ENCODE measurements at regions not wholly inside any gene's neighbourhood (a gene's known extent, or its start where the extent isn't known, plus 50 kb on each side); places are given as distances from the start of the nearest gene placed in this dataset.

DNA sequence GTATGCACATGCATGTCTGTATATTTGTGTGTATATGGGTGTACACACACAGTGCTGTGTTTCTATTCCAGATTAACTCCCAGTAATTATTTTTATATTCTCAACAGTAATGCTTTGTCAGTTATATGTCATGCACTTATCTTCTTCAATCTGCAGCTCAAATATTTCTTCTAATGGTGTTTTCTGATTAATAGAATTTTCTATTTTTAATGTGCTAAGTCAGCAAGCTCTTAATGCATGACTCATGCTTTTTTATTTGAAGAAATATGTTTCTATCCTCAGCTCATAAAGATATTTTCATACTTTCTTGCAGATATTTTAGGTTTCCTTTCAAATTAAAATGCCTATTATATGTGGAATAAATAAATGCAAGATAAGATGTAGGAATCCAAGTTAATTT lies 59.7 kb upstream of the TMEM18 start:
- Histone ChIP-seq H3K9ac (ENCODE audit: insufficient read depth, low read depth, low read length) (no peak overlapping the region), H3K27me3 (ENCODE audit: control insufficient read depth in 1 of 2, insufficient read depth in 2 of 2, low read length in 2 of 2) (peaks cover 3 to 5% of the 10 kb centered on the region in 2 experiments; a peak in 3 of 5 replicates), H3K27ac (ENCODE audit: extremely low read length, insufficient read depth, low read length) (no peak overlapping the region), H3K4me3 (replicated peaks in 1 of 3; ENCODE audit: insufficient read depth in 1 of 3, low read depth in 2 of 3, low read length in 3 of 3) (no peak overlapping the region), H3K79me2 (ENCODE audit: insufficient read depth, low read length) (no peaks in the 10 kb centered on the region), H3K9me3 (ENCODE audit: low read length) (no peaks in the 10 kb centered on the region), H3K4me2 (ENCODE audit: low read depth, low read length) (no peak overlapping the region), H3K36me3 (replicated peaks in 1 of 2; ENCODE audit: control insufficient read depth in 1 of 2, insufficient read depth in 2 of 2, low read length in 2 of 2) (no peaks in the 10 kb centered on the region), H2AFZ (ENCODE audit: low read length) (no peak overlapping the region), H3K4me1 (ENCODE audit: insufficient read depth, low read length) (peaks cover 8% of the 10 kb centered on the region; the same call in 1 of the 2 replicates), H4K20me1 (ENCODE audit: insufficient read depth, low read length) (no peaks in the 10 kb centered on the region; the same call in 1 of the 2 replicates)
- no peak for ATAC-seq
- ChIA-PET CTCF (ENCODE audit: low intra/inter-chr PET ratio, low total read pairs) (no interaction called here), POLR2A (no interaction called here)
- FAIRE-seq = no peak
- no peak for DNase-seq (ENCODE audit: low spot score)
- no TSS peak for BruUV-seq (replicated peaks)
- in situ Hi-C loops (cut with HindIII; ENCODE audit: extremely low pct_ligation_motif_present, low pct_unique_long_range_greater_than_20kb) = no loop called here
- intact Hi-C loops (cut with micrococcal nuclease; ENCODE audit: unreplicated experiment) = no loop called here
- no peak for TF ChIP-seq MBD4 (IDR thresholded peaks at IDR 0.05; ENCODE audit: borderline replicate concordance, low read length)
- no peak for TF ChIP-seq ZNF792 (CRISPR knock-in tag; IDR thresholded peaks at IDR 0.05)
- TF ChIP-seq, protein P1, sequence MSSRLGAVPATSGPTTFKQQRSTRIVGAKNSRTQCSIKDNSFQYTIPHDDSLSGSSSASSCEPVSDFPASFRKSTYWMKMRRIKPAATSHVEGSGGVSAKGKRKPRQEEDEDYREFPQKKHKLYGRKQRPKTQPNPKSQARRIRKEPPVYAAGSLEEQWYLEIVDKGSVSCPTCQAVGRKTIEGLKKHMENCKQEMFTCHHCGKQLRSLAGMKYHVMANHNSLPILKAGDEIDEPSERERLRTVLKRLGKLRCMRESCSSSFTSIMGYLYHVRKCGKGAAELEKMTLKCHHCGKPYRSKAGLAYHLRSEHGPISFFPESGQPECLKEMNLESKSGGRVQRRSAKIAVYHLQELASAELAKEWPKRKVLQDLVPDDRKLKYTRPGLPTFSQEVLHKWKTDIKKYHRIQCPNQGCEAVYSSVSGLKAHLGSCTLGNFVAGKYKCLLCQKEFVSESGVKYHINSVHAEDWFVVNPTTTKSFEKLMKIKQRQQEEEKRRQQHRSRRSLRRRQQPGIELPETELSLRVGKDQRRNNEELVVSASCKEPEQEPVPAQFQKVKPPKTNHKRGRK (CRISPR knock-in tag; IDR thresholded peaks at IDR 0.05) = no peak
- TF ChIP-seq MBNL3 (CRISPR knock-in tag; conservative IDR thresholded peaks at IDR 0.05) = no peak
- TF ChIP-seq, protein P2, sequence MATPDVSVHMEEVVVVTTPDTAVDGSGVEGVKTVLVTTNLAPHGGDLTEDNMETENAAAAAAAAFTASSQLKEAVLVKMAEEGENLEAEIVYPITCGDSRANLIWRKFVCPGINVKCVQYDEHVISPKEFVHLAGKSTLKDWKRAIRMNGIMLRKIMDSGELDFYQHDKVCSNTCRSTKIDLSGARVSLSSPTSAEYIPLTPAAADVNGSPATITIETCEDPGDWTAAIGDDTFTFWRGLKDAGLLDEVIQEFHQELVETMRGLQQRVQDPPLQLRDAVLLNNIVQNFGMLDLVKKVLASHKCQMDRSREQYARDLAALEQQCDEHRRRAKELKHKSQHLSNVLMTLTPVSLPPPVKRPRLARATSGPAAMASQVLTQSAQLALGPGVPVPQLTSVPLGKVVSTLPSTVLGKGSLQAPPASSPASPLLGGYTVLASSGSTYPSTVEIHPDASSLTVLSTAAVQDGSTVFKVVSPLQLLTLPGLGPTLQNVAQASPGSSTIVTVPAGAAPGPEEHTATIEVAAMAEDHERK (CRISPR knock-in tag; IDR thresholded peaks at IDR 0.05; ENCODE audit: low read depth) = no peak
- TF ChIP-seq MAFF (IDR thresholded peaks at IDR 0.05; ENCODE audit: low read depth, low read length) = peak; percentile 56; the same call in 1 of the 2 replicates
- TF ChIP-seq, protein P3, sequence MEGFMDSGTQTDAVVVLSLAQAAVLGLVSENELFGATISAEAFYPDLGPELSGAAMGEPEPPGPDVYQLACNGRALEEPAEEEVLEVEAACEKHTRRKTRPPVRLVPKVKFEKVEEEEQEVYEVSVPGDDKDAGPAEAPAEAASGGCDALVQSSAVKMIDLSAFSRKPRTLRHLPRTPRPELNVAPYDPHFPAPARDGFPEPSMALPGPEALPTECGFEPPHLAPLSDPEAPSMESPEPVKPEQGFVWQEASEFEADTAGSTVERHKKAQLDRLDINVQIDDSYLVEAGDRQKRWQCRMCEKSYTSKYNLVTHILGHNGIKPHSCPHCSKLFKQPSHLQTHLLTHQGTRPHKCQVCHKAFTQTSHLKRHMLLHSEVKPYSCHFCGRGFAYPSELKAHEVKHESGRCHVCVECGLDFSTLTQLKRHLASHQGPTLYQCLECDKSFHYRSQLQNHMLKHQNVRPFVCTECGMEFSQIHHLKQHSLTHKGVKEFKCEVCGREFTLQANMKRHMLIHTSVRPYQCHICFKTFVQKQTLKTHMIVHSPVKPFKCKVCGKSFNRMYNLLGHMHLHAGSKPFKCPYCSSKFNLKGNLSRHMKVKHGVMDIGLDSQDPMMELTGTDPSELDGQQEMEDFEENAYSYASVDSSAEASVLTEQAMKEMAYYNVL (CRISPR knock-in tag; IDR thresholded peaks at IDR 0.05; ENCODE audit: borderline replicate concordance) = no peak
- no peak for TF ChIP-seq TEAD3 (CRISPR knock-in tag; optimal IDR thresholded peaks at IDR 0.05; ENCODE audit: borderline replicate concordance)
- no peak for TF ChIP-seq NFE2 (CRISPR knock-in tag; IDR thresholded peaks at IDR 0.05)
- TF ChIP-seq MAFK (conservative IDR thresholded peaks at IDR 0.05 in 1 of 2, IDR thresholded peaks at IDR 0.05 in 1 of 2; ENCODE audit: low read length in 2 of 2) = peak; percentile 38 to 74; a peak in 3 of 4 replicates
- no peak for TF ChIP-seq DR1 (CRISPR knock-in tag; IDR thresholded peaks at IDR 0.05)
- TF ChIP-seq, protein P4, sequence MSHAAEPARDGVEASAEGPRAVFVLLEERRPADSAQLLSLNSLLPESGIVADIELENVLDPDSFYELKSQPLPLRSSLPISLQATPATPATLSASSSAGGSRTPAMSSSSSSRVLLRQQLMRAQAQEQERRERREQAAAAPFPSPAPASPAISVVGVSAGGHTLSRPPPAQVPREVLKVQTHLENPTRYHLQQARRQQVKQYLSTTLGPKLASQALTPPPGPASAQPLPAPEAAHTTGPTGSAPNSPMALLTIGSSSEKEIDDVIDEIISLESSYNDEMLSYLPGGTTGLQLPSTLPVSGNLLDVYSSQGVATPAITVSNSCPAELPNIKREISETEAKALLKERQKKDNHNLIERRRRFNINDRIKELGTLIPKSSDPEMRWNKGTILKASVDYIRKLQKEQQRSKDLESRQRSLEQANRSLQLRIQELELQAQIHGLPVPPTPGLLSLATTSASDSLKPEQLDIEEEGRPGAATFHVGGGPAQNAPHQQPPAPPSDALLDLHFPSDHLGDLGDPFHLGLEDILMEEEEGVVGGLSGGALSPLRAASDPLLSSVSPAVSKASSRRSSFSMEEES (CRISPR knock-in tag; IDR thresholded peaks at IDR 0.05) = no peak
- TF ChIP-seq, protein P5, sequence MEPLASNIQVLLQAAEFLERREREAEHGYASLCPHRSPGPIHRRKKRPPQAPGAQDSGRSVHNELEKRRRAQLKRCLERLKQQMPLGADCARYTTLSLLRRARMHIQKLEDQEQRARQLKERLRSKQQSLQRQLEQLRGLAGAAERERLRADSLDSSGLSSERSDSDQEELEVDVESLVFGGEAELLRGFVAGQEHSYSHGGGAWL (CRISPR knock-in tag; IDR thresholded peaks at IDR 0.05) = no peak
- TF ChIP-seq, protein P6, sequence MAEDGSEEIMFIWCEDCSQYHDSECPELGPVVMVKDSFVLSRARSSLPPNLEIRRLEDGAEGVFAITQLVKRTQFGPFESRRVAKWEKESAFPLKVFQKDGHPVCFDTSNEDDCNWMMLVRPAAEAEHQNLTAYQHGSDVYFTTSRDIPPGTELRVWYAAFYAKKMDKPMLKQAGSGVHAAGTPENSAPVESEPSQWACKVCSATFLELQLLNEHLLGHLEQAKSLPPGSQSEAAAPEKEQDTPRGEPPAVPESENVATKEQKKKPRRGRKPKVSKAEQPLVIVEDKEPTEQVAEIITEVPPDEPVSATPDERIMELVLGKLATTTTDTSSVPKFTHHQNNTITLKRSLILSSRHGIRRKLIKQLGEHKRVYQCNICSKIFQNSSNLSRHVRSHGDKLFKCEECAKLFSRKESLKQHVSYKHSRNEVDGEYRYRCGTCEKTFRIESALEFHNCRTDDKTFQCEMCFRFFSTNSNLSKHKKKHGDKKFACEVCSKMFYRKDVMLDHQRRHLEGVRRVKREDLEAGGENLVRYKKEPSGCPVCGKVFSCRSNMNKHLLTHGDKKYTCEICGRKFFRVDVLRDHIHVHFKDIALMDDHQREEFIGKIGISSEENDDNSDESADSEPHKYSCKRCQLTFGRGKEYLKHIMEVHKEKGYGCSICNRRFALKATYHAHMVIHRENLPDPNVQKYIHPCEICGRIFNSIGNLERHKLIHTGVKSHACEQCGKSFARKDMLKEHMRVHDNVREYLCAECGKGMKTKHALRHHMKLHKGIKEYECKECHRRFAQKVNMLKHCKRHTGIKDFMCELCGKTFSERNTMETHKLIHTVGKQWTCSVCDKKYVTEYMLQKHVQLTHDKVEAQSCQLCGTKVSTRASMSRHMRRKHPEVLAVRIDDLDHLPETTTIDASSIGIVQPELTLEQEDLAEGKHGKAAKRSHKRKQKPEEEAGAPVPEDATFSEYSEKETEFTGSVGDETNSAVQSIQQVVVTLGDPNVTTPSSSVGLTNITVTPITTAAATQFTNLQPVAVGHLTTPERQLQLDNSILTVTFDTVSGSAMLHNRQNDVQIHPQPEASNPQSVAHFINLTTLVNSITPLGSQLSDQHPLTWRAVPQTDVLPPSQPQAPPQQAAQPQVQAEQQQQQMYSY (CRISPR knock-in tag; IDR thresholded peaks at IDR 0.05) = no peak
